Caco-2 (cell line): ENCODE measurements at regions not wholly inside any gene's neighbourhood (a gene's known extent, or its start where the extent isn't known, plus 50 kb on each side); places are given as distances from the start of the nearest gene placed in this dataset.

Experiments
- BruUV-seq: library from RNA; stranded (reverse); fragments of 400-500 nt; replicated peaks from 2 replicates; lab custom pipeline; 2021; lab: Mats Ljungman, UMichigan
- CTCF ChIA-PET: fragments of 300-600 bp; sonication (Branson Sonifier 250); formaldehyde crosslinking; loops from one replicate; lab custom pipeline; 2022; ENCODE audit warnings: antibody characterized with exemption; lab: Charles Lee
- POLR2A ChIA-PET: fragments of 300-600 bp; sonication (Branson Sonifier 250); formaldehyde crosslinking; loops from one replicate; lab custom pipeline; 2022; ENCODE audit warnings: antibody characterized with exemption; lab: Charles Lee
- DNase-seq, 2 experiments: peaks; one replicate each; pipeline versions ENCODE4 v3.0.0 to v3.0.0-alpha.2; 2020 to 2022
- H3K27me3 ChIP-seq: replicated peaks from 2 replicates; pipeline ENCODE4 v1.6.0; 2011; ENCODE audit warnings: low read length; ENCODE audit not compliant: control insufficient read depth, insufficient read depth
- H3K36me3 ChIP-seq: 2 replicates; pipeline ENCODE4 v1.5.1; 2011; ENCODE audit warnings: low read length; ENCODE audit not compliant: control insufficient read depth, insufficient read depth
- H3K4me1 ChIP-seq: fragments of 250-450 bp; sonication (Bioruptor Pico); 2 replicates; pipeline ENCODE4 v1.5.1; 2020; ENCODE audit warnings: mild to moderate bottlenecking
- H3K4me3 ChIP-seq: 2 replicates; pipeline ENCODE4 v1.5.1; 2011; ENCODE audit warnings: low read depth, mild to moderate bottlenecking, control low read depth, low read length
- H3K9me3 ChIP-seq: fragments of 250-450 bp; sonication (Bioruptor Pico); 2 replicates; pipeline ENCODE4 v1.5.1; 2020; ENCODE audit warnings: mild to moderate bottlenecking, moderate library complexity
- H3K27ac Mint-ChIP-seq: one replicate; pipeline ENCODE4 v1.8.0; 2022; ENCODE audit warnings: mixed read lengths; ENCODE audit not compliant: unreplicated experiment
- H3K27me3 Mint-ChIP-seq: one replicate; pipeline ENCODE4 v1.8.0; 2022; ENCODE audit warnings: mixed read lengths; ENCODE audit not compliant: insufficient read depth, unreplicated experiment
- H3K36me3 Mint-ChIP-seq: one replicate; pipeline ENCODE4 v1.8.0; 2022; ENCODE audit warnings: mild to moderate bottlenecking, mixed read lengths; ENCODE audit not compliant: insufficient read depth, unreplicated experiment
- H3K4me1 Mint-ChIP-seq: one replicate; pipeline ENCODE4 v1.8.0; 2022; ENCODE audit warnings: low read depth, mixed read lengths; ENCODE audit not compliant: unreplicated experiment
- H3K4me3 Mint-ChIP-seq: one replicate; pipeline ENCODE4 v1.8.0; 2022; ENCODE audit warnings: mild to moderate bottlenecking, moderate library complexity, mixed read lengths; ENCODE audit not compliant: unreplicated experiment
- H3K9me3 Mint-ChIP-seq: one replicate; pipeline ENCODE4 v1.8.0; 2022; ENCODE audit warnings: mixed read lengths; ENCODE audit not compliant: unreplicated experiment
- intact Hi-C: fragments of 100-400 bp; cut with micrococcal nuclease; formaldehyde crosslinking; loops from one replicate; pipeline ENCODE4 v1.10.0; 2022; ENCODE audit not compliant: unreplicated experiment
- TF ChIP-seq, protein P1 (sequence below), 2 experiments: fragments of 200-600 bp in 1 of 2; IDR thresholded peaks; 1 replicate in 1 of 2; 2 replicates in 1 of 2; pipeline versions ENCODE4 v1.5.1 to v1.8.0; 2011 to 2022; ENCODE audit warnings: antibody characterized with exemption in 1 of 2, control low read depth in 1 of 2, inconsistent platforms in 1 of 2, low read depth in 1 of 2, low read length in 1 of 2, mild to moderate bottlenecking in 1 of 2, moderate library complexity in 1 of 2; ENCODE audit not compliant: insufficient read depth in 1 of 2, severe bottlenecking in 1 of 2, unreplicated experiment in 1 of 2

DNA sequence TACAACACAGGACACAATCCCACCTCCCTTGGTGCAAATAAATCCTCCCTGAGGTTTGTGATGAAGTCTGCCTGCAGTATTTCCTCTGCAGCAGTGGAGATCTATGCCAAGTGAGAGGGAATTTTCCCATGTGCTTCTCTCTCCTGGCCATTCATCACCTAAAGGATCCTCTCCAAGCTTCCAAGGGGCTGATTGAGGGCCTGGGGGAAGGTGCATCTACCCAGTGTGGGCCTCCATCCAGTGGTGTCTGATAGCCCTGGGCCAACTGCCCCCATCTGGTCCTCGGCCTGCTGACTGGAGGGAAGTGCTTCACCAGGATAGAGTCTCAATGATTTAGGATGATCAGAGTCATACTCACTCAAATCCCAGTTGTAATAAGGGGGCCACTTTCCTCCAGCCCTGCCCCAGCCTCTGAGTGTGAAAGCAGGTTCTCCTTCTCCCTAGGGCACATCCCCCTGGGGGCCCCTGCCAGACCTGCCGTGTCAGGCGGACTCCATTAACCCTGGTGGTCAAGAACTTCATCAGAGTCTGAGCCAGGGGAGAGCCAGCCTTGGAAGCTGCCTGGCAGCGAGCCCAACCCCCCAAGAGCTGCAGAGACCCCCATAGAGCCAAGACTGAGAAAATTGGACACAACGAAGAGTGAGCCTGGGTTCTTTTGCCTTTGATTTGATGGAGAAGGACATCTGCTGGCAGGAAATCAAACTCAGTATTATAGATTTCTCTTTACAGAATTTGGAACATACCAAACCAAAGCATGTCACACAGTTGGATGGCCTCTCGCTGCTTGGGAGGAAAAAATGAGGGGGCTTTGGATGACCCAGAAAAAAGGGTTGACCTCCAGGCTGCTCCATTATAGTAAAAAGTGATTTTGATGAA, 509.6 kb downstream of the CMPK2 start:
- intact Hi-C loops, result no loop called here
- no peaks in the 10 kb centered on the region for H3K36me3 Mint-ChIP-seq
- no TSS peak for BruUV-seq

DNA sequence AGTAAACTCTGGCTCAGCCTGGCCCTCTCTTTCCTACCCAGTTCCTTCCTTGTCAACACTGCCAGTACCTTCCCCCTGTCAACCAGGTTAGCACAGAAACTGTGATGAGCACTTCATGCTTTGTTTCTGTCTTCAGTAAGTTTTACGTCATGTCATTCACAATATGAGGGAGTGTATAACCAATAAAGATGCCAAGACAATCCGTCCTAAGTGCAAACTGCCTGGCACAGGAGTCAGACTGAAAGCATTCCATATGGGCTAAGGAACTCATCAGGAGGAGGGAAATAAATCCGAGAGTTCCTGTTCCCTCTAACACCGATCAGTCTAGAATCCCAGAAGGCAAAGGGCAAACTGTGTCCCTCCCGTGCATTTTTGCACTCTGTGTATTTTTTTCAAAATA, 507.2 kb downstream of the CMPK2 start:
- Mint-ChIP-seq H3K4me1 (no peaks in the 10 kb centered on the region), H3K9me3 (peaks cover 6% of the 10 kb centered on the region), H3K36me3 (no peaks in the 10 kb centered on the region), H3K27me3 (no peaks in the 10 kb centered on the region), H3K27ac (no peak overlapping the region), H3K4me3 (no peak overlapping the region)
- no peak for DNase-seq
- Histone ChIP-seq H3K4me1 (no peaks in the 10 kb centered on the region), H3K4me3 (no peak overlapping the region), H3K36me3 (no peaks in the 10 kb centered on the region), H3K9me3 (no peaks in the 10 kb centered on the region), H3K27me3 (no peaks in the 10 kb centered on the region)
- ChIA-PET CTCF (no interaction called here), POLR2A (no interaction called here)
- intact Hi-C loops, result no loop called here
- BruUV-seq, result no TSS peak
- TF ChIP-seq, protein P1, sequence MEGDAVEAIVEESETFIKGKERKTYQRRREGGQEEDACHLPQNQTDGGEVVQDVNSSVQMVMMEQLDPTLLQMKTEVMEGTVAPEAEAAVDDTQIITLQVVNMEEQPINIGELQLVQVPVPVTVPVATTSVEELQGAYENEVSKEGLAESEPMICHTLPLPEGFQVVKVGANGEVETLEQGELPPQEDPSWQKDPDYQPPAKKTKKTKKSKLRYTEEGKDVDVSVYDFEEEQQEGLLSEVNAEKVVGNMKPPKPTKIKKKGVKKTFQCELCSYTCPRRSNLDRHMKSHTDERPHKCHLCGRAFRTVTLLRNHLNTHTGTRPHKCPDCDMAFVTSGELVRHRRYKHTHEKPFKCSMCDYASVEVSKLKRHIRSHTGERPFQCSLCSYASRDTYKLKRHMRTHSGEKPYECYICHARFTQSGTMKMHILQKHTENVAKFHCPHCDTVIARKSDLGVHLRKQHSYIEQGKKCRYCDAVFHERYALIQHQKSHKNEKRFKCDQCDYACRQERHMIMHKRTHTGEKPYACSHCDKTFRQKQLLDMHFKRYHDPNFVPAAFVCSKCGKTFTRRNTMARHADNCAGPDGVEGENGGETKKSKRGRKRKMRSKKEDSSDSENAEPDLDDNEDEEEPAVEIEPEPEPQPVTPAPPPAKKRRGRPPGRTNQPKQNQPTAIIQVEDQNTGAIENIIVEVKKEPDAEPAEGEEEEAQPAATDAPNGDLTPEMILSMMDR (IDR thresholded peaks at IDR 0.05; ENCODE audit: insufficient read depth in 1 of 2, low read depth in 1 of 2, low read length in 1 of 2, severe bottlenecking in 1 of 2, unreplicated experiment in 1 of 2), result no peak

More for the DNA sequence above, 509.6 kb downstream of the CMPK2 start:
- Histone ChIP-seq H3K27me3 (no peaks in the 10 kb centered on the region), H3K9me3 (no peaks in the 10 kb centered on the region), H3K4me1 (no peaks in the 10 kb centered on the region), H3K4me3 (no peak overlapping the region), H3K36me3 (no peaks in the 10 kb centered on the region)
- POLR2A ChIA-PET, result no interaction called here
- CTCF ChIA-PET, result no interaction called here
- no peak for DNase-seq
- H3K27ac Mint-ChIP-seq, result no peak overlapping the region
- peaks cover 6% of the 10 kb centered on the region for H3K9me3 Mint-ChIP-seq
- no peak overlapping the region for H3K4me3 Mint-ChIP-seq
- TF ChIP-seq, protein P1 (IDR thresholded peaks at IDR 0.05; ENCODE audit: insufficient read depth in 1 of 2, low read depth in 1 of 2, low read length in 1 of 2, severe bottlenecking in 1 of 2, unreplicated experiment in 1 of 2), result no peak
- H3K4me1 Mint-ChIP-seq, result no peaks in the 10 kb centered on the region
- H3K27me3 Mint-ChIP-seq, result no peaks in the 10 kb centered on the region

DNA sequence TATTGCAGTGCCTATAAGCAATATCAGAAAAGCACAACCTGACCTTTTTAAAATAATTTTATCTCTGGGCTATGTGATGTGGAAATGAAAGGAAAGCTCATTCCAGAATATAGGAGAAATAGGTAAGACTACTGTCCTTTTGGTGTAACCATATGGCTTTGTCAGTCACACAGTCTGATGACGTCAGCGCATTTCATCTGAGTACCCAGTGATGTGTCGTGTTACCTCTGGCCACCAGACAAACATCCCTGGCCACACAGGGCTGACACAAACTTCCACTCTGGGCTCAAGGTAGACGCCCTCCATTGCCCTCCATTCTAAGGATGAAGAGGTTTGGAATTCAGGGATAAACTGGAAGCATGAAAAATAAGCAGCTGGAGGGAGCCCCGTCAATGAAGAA, 506.7 kb downstream of the CMPK2 start:
- CTCF ChIA-PET, result no interaction called here
- Mint-ChIP-seq H3K27ac (no peak overlapping the region), H3K9me3 (peaks cover 6% of the 10 kb centered on the region), H3K4me1 (no peaks in the 10 kb centered on the region), H3K36me3 (no peaks in the 10 kb centered on the region), H3K27me3 (no peaks in the 10 kb centered on the region), H3K4me3 (no peak overlapping the region)
- DNase-seq, result no peak
- Histone ChIP-seq H3K4me1 (no peaks in the 10 kb centered on the region), H3K4me3 (no peak overlapping the region), H3K27me3 (no peaks in the 10 kb centered on the region), H3K9me3 (no peaks in the 10 kb centered on the region), H3K36me3 (no peaks in the 10 kb centered on the region)
- POLR2A ChIA-PET, result no interaction called here
- BruUV-seq, result no TSS peak
- TF ChIP-seq, protein P1 (IDR thresholded peaks at IDR 0.05; ENCODE audit: insufficient read depth in 1 of 2, low read depth in 1 of 2, low read length in 1 of 2, severe bottlenecking in 1 of 2, unreplicated experiment in 1 of 2), result no peak
- intact Hi-C loops, result no loop called here
